PC-3 (cell line): ENCODE measurements at regions not wholly inside any gene's neighbourhood (a gene's known extent, or its start where the extent isn't known, plus 50 kb on each side); places are given as distances from the start of the nearest gene placed in this dataset.
A peak's percentile ranks its signal among the peaks of the same experiment; 100 is the strongest.

Source experiments
- ATAC-seq: fragments of 200-7000 bp; cut with Tn5 transposase; 2 replicates; pipeline ENCODE4 v1.9.1; 2020; ENCODE audit warnings: mild to moderate bottlenecking, moderate library complexity
- BruUV-seq: library from RNA; stranded (reverse); fragments of 400-500 nt; replicated peaks from 2 replicates; lab custom pipeline; 2021; lab: Mats Ljungman, UMichigan
- CTCF ChIA-PET: fragments of 300-600 bp; sonication (Branson Sonifier 250); formaldehyde crosslinking; loops from one replicate; lab custom pipeline; 2022; ENCODE audit warnings: antibody characterized with exemption; lab: Charles Lee
- POLR2A ChIA-PET: fragments of 300-600 bp; sonication (Branson Sonifier 250); formaldehyde crosslinking; loops from one replicate; lab custom pipeline; 2022; ENCODE audit warnings: antibody characterized with exemption; ENCODE audit not compliant: unreplicated experiment; lab: Charles Lee
- DNase-seq: peaks from one replicate; pipeline ENCODE4 v3.0.0-alpha.2; 2015
- H2AFZ ChIP-seq: fragments of 300-600 bp; sonication (generic); 2 replicates; pipeline ENCODE4 v1.6.0; 2016; ENCODE audit warnings: antibody characterized with exemption, low read length
- H3F3A ChIP-seq: fragments of 300-600 bp; sonication (generic); one replicate; pipeline ENCODE4 v1.6.0; 2017; ENCODE audit warnings: antibody characterized with exemption, low read length, control low read depth, mild to moderate bottlenecking; ENCODE audit not compliant: unreplicated experiment
- H3K27ac ChIP-seq: fragments of 300-600 bp; sonication (generic); 2 replicates; pipeline ENCODE4 v1.5.1; 2016; ENCODE audit warnings: mild to moderate bottlenecking, low read length
- H3K27me3 ChIP-seq: fragments of 300-600 bp; sonication (generic); 2 replicates; pipeline ENCODE4 v1.6.1; 2016; ENCODE audit warnings: low read length, mixed read lengths
- H3K36me3 ChIP-seq: fragments of 300-600 bp; sonication (generic); 2 replicates; pipeline ENCODE4 v1.6.1; 2016; ENCODE audit warnings: low read depth, mixed run types, low read length, mixed read lengths
- H3K4me1 ChIP-seq: fragments of 300-600 bp; sonication (generic); 2 replicates; pipeline ENCODE4 v1.5.1; 2016; ENCODE audit warnings: low read length; ENCODE audit not compliant: insufficient read depth
- H3K4me2 ChIP-seq: fragments of 300-600 bp; sonication (generic); 2 replicates; pipeline ENCODE4 v1.6.0; 2016; ENCODE audit warnings: low read length
- H3K4me3 ChIP-seq: fragments of 300-600 bp; sonication (generic); 2 replicates; pipeline ENCODE4 v1.5.1; 2016; ENCODE audit warnings: mild to moderate bottlenecking, low read length, mixed read lengths
- H3K79me2 ChIP-seq: fragments of 300-600 bp; sonication (generic); 2 replicates; pipeline ENCODE4 v1.6.1; 2017; ENCODE audit warnings: low read length, mixed read lengths
- H3K9ac ChIP-seq: fragments of 300-600 bp; sonication (generic); 2 replicates; pipeline ENCODE4 v1.6.0; 2016; ENCODE audit warnings: mild to moderate bottlenecking, low read length
- H3K9me2 ChIP-seq: fragments of 300-600 bp; sonication (generic); replicated peaks from 2 replicates; pipeline ENCODE4 v1.6.1; 2016; ENCODE audit warnings: mixed run types, low read length, mixed read lengths
- H3K9me3 ChIP-seq: fragments of 300-600 bp; sonication (generic); 2 replicates; pipeline ENCODE4 v1.6.1; 2016; ENCODE audit warnings: low read length, mixed read lengths
- H4K20me1 ChIP-seq: fragments of 300-600 bp; sonication (generic); 2 replicates; pipeline ENCODE4 v1.6.1; 2016; ENCODE audit warnings: low read length, mixed read lengths
- EZH2 ChIP-seq: fragments of 300-600 bp; sonication (generic); IDR thresholded peaks from one replicate; pipeline ENCODE4 v1.6.1; 2017; ENCODE audit warnings: antibody characterized with exemption, mild to moderate bottlenecking, low read length; ENCODE audit not compliant: unreplicated experiment
- EZH2phosphoT487 ChIP-seq: fragments of 300-600 bp; sonication (generic); IDR thresholded peaks from 2 replicates; pipeline ENCODE4 v1.6.1; 2018; ENCODE audit warnings: mild to moderate bottlenecking, antibody characterized with exemption, low read length, borderline replicate concordance
- intact Hi-C: fragments of 100-400 bp; cut with micrococcal nuclease; formaldehyde crosslinking; loops from 2 replicates; pipeline ENCODE4 v1.9.0; 2023
- TF ChIP-seq, protein P1 (sequence below): fragments of 300-600 bp; sonication (generic); conservative IDR thresholded peaks from 2 replicates; pipeline ENCODE4 v1.5.1; 2017; ENCODE audit warnings: antibody characterized with exemption, low read depth, mild to moderate bottlenecking, low read length

- intact Hi-C loops = no loop called here
- Histone ChIP-seq H3K4me1 (peaks cover 17% of the 10 kb centered on the region), H3K4me3 (no peak overlapping the region), H3K9me3 (no peaks in the 10 kb centered on the region), H4K20me1 (no peaks in the 10 kb centered on the region), H3K9ac (no peak overlapping the region), H2AFZ (no peak overlapping the region), H3K36me3 (no peaks in the 10 kb centered on the region), H3K79me2 (no peaks in the 10 kb centered on the region), H3F3A (no peaks in the 10 kb centered on the region), H3K27ac (no peak overlapping the region), H3K4me2 (no peak overlapping the region), H3K9me2 (no peaks in the 10 kb centered on the region), H3K27me3 (no peaks in the 10 kb centered on the region)
- no peak for TF ChIP-seq EZH2phosphoT487
- TF ChIP-seq EZH2 = no peak
- TF ChIP-seq, protein P1, sequence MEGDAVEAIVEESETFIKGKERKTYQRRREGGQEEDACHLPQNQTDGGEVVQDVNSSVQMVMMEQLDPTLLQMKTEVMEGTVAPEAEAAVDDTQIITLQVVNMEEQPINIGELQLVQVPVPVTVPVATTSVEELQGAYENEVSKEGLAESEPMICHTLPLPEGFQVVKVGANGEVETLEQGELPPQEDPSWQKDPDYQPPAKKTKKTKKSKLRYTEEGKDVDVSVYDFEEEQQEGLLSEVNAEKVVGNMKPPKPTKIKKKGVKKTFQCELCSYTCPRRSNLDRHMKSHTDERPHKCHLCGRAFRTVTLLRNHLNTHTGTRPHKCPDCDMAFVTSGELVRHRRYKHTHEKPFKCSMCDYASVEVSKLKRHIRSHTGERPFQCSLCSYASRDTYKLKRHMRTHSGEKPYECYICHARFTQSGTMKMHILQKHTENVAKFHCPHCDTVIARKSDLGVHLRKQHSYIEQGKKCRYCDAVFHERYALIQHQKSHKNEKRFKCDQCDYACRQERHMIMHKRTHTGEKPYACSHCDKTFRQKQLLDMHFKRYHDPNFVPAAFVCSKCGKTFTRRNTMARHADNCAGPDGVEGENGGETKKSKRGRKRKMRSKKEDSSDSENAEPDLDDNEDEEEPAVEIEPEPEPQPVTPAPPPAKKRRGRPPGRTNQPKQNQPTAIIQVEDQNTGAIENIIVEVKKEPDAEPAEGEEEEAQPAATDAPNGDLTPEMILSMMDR = no peak
- ATAC-seq (no peak), DNase-seq (no peak)
- no TSS peak for BruUV-seq
- ChIA-PET POLR2A (no interaction called here), CTCF (no interaction called here)
Measured at GRCh38 chr5:87109746-87110145, 157.9 kb upstream of the RASA1 start.

DNA sequence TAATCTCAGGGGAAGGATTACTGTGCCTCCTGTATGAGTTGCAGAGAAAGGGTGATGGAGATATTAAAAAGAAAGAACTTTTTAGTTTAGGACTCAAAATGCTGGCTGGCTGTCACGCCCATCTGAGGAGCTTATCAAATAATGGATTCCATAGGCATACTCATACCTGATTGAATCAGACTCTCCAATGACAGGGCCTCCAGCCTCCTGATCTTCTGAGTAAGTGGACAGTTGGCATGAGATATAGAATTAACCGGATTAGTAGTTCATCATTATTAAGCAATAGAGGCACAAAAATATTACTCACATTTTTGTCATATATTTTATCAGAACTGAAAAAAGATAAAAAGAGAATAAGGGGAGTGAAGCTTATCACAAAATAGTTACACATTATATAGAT lies 157.0 kb upstream of the RASA1 start:
- Histone ChIP-seq H3K4me1 (peaks cover 19% of the 10 kb centered on the region), H3K9me3 (no peaks in the 10 kb centered on the region), H2AFZ (no peak overlapping the region), H3F3A (no peaks in the 10 kb centered on the region), H3K36me3 (no peaks in the 10 kb centered on the region), H4K20me1 (no peaks in the 10 kb centered on the region), H3K4me2 (no peak overlapping the region), H3K27me3 (no peaks in the 10 kb centered on the region), H3K9ac (no peak overlapping the region), H3K79me2 (no peaks in the 10 kb centered on the region), H3K9me2 (no peaks in the 10 kb centered on the region), H3K27ac (no peak overlapping the region), H3K4me3 (no peak overlapping the region)
- ChIA-PET POLR2A (no interaction called here), CTCF (interaction anchor here (0.6 kb wide), 1 partner anchor 11 kb away, joined by 4 read pairs; no protein-coding TSS in a partner anchor)
- DNase-seq (no peak), ATAC-seq (no peak)
- no TSS peak for BruUV-seq
- TF ChIP-seq, protein P1 = no peak
- TF ChIP-seq EZH2phosphoT487 (no peak), EZH2 (no peak)
- intact Hi-C loops = no loop called here

DNA sequence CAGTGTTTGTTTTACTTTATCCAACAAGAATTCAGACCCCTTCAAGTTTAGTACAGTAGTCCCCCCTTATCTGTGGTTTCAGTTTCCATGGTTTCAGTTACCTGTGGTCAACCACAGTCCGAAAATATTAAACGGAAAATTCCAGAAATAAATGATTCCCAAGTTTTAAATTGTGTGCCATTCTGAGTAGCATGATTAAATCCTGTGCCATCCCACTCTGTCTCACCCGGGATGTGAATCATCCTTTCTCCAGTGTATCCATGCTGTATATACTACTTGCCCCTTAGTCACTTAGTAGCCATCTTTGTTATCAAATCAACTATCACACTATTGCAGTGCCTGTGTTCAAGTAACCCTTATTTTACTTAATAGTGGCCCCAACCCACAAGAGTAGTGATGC lies 153.8 kb upstream of the RASA1 start:
- peak overlapping the region; percentile 55 for H3K4me2 ChIP-seq
- H3K27ac ChIP-seq = peak overlapping the region; percentile 72
- H3K4me3 ChIP-seq = no peak overlapping the region
- peaks cover 26% of the 10 kb centered on the region for H3K4me1 ChIP-seq
- no peaks in the 10 kb centered on the region for H4K20me1 ChIP-seq
- H3K9me2 ChIP-seq = no peaks in the 10 kb centered on the region
- ChIA-PET CTCF (interaction anchor here (0.7 kb wide), 1 partner anchor 121 kb away, joined by 3 read pairs; no protein-coding TSS in a partner anchor), POLR2A (no interaction called here)
- DNase-seq (peak; percentile 89), ATAC-seq (peak; percentile 98)
- H2AFZ ChIP-seq = peak overlapping the region; percentile 64
- H3K27me3 ChIP-seq = no peaks in the 10 kb centered on the region
- TF ChIP-seq, protein P1 = no peak
- TF ChIP-seq EZH2phosphoT487 = no peak
- no peak for TF ChIP-seq EZH2
- H3K36me3 ChIP-seq = no peaks in the 10 kb centered on the region
- no peaks in the 10 kb centered on the region for H3F3A ChIP-seq
- BruUV-seq = no TSS peak
- H3K79me2 ChIP-seq = no peaks in the 10 kb centered on the region
- H3K9me3 ChIP-seq = no peaks in the 10 kb centered on the region
- intact Hi-C loops = no loop called here
- peak overlapping the region; percentile 19 for H3K9ac ChIP-seq
